Stimulated activated CD8-positive, alpha-beta memory T cell treated with anti-CD3 and anti-CD28 coated beads, Interleukin-4, amount 100 ng/mL, for 4 hours (primary cell): ENCODE measurements at regions not wholly inside any gene's neighbourhood (a gene's known extent, or its start where the extent isn't known, plus 50 kb on each side); places are given as distances from the start of the nearest gene placed in this dataset.
"Not testable (repeated sequence)": the region's sequence is repeated elsewhere in the genome, so short reads cannot be mapped to it uniquely, and the experiment has no call there.

ENCODE experiments used
- DNase-seq, 2 donors: peaks; one replicate each; pipeline ENCODE4 v3.0.0-alpha.2; 2020; ENCODE audit warnings: low read depth in 2 of 2, low spot score in 1 of 2

- not testable (repeated sequence) for DNase-seq
Measured at GRCh38 chr1:144140243-144140642, 168.5 kb upstream of the FAM72C start.

GRCh38 chr1:144105006-144105405 is 133.2 kb upstream of the FAM72C start:
- DNase-seq = not testable (repeated sequence)

DNA sequence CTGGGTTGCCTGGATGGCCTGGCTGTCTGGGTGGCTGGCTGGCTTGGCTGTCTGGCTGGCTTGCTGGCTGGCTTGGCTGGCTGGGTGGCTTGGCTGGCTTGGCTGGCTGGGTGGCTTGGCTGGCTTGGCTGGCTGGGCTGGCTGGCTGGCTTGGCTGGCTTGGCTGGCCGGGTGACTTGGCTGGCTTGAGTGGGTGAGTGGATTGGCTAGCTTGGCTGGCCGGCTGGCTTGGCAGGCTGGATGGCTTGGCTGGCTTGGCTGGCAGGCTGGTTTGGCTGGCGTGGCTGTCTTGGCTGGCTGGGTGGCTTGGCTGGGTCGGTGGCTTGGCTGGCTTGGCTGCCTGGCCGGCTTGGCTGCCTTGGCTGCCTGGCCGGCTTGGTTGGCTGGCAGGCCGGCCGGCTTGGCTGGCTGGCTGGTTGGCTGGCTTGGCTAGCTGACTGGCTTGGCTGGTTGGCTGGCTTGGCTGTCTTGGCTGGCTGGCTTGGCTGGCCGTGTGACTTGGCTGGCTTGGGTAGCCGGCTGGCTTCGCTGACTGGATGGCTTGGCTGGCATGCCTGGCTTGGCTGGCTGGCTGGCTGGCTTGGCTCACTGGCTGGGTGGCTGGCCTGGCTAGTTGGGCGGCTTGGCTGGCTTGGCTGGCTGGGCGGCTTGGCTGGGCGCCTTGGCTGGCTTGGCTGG is 132.4 kb upstream of the FAM72C start:
- peak; percentile 10 to 18 for DNase-seq

- DNase-seq = peak; percentile 6 to 10
Measured at GRCh38 chr1:144103156-144103880, 131.5 kb upstream of the FAM72C start.

DNA sequence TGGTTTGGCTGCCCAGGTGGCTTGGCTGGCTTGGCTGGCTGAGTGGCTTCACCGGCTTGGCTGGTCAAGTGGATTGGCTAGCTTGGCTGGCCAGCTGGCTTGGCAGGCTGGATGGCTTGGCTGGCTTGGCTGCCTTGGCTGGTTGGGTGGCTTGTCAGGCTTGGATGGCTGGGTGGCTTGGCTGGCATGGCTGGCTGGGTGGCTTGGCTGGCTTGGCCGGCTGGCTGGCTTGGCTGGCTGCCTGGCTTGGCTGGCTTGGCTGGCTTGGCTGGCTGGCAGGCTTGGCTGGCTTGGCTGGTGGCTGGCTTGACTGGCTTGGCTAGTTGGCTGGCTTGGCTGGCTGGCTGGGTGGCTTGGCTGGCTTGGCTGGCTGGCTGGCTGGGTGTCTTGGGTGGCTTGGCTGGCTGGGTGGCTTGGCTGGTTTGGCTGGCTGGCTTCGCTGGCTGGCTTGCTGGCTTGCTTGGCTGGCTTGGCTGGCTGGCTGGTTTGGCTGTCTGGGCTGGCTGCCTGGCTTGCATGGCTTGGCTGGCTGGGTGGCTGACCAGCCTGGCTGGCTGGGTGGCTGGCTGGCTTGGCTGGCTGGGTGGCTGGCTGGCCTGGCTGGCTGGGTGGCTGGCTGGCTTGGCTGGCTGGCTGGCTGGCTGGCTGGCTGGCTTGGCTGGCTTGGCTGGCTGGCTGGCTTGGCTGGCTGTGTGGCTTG is 130.4 kb upstream of the FAM72C start:
- DNase-seq = peak; percentile 1 to 3

- peak in 1 of 2 donors; percentile 0 for DNase-seq
Measured at GRCh38 chr1:144101397-144102045, 129.7 kb upstream of the FAM72C start.

- peak in 1 of 2 donors; percentile 41 for DNase-seq
Measured at GRCh38 chr1:144077167-144077841, 105.5 kb upstream of the FAM72C start.

DNA sequence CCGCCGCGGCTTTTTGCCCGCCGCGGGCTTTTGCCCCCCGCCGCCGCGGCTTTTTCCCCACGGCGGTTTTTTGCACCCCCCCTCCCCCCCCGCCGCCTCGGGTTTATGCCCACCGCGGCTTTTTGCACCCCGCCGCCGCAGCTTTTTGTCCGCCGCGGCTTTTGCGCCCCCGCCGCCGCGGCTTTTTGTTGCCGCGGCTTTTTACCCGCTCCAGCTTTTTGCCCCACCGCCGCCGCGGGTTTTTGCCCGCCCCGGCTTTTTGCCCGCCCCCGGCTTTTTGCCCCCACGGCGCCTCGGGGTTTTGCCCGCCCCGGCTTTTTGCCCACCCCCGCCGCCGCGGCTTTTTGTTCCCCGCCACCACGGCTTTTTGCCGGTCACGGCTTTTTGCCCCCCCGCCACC is 104.9 kb upstream of the FAM72C start:
- peak in 1 of 2 donors; percentile 23 for DNase-seq

DNA sequence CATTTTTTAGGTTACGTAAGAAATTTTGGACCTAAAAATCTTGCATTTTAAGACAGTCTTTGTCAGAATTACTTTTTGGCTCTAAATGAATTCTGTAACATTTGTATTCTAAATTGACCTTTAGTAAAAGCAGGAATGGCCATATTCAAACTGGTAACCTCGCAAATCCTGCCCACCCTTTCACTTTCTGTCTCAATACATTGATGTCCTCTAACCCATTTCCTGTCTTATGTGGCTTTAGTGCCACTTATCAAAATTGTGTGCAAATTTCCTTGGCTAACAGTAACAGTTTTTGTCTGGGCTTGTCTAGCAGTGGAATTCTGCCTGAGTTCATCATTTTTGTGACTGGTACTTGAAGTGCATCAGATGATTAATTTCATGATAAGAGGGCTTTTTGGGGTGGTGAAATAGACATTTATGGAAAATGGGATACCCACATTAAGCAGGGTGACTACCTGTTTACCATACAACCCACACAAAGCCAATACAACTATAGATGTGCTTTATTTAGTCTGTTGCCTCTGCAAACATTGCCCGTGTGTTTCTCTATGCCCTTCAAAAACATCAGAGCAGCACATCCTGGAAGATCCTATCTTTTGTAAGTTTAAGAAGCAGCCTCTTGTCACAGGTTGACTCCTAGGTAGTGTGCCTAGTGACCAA is 98.7 kb upstream of the FAM72C start:
- DNase-seq = not testable (repeated sequence)

GRCh38 chr1:144067042-144067441 is 95.3 kb upstream of the FAM72C start:
- DNase-seq = not testable (repeated sequence)

GRCh38 chr1:144066071-144066813 is 94.5 kb upstream of the FAM72C start:
- not testable (repeated sequence) for DNase-seq

GRCh38 chr1:144065299-144066060 is 93.7 kb upstream of the FAM72C start:
- DNase-seq = not testable (repeated sequence)

GRCh38 chr1:144049365-144049764 is 77.6 kb upstream of the FAM72C start:
- DNase-seq = not testable (repeated sequence)

- not testable (repeated sequence) for DNase-seq
Measured at GRCh38 chr1:144046645-144047044, 74.9 kb upstream of the FAM72C start.

- DNase-seq = not testable (repeated sequence)
Measured at GRCh38 chr1:144045751-144046546, 74.2 kb upstream of the FAM72C start.

DNA sequence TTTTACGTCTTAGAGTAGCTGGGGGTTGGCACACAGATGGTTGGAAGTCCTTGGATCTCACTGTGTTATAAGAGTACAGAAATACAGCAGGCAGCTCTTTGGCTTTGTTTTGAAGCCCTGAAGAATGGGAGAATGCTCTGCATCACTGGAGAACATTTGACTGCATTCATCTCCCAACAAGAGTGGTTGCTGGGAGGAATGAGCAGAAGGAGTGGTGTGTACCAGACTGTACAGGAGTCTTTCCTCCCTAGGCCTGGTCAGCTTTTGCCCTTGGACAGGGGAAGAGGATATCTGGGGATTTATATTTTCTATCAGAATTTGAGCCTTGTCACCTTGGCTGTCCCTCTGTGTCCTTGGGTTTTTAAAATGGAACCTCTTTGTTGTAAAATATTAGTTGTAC is 70.5 kb upstream of the FAM72C start:
- DNase-seq = not testable (repeated sequence)

- not testable (repeated sequence) for DNase-seq
Measured at GRCh38 chr1:144040293-144040692, 68.5 kb upstream of the FAM72C start.

GRCh38 chr1:144034045-144034444 is 62.3 kb upstream of the FAM72C start:
- not testable (repeated sequence) for DNase-seq
